HepG2 (cell line): ENCODE measurements at regions not wholly inside any gene's neighbourhood (a gene's known extent, or its start where the extent isn't known, plus 50 kb on each side); places are given as distances from the start of the nearest gene placed in this dataset.
A peak's percentile ranks its signal among the peaks of the same experiment; 100 is the strongest.

Experiments used
- ARNT2 ChIP-seq: sonication (generic); formaldehyde crosslinking; IDR thresholded peaks from 2 replicates; pipeline ENCODE4 v1.8.0; 2022; ENCODE audit warnings: mild to moderate bottlenecking, low read depth, missing genetic modification reagents, moderate library complexity
- ASH2L ChIP-seq: fragments of 300-600, 200-600 bp; sonication (generic); IDR thresholded peaks from 2 replicates; pipeline ENCODE4 v1.7.0; 2017; ENCODE audit warnings: low read depth, mild to moderate bottlenecking, moderate library complexity, mixed read lengths, low read length; ENCODE audit not compliant: insufficient read length
- ATRX ChIP-seq: sonication (generic); formaldehyde crosslinking; IDR thresholded peaks from 2 replicates; pipeline ENCODE4 v1.4.0; 2020; ENCODE audit warnings: missing genetic modification reagents, borderline replicate concordance
- CEBPG ChIP-seq: IDR thresholded peaks from 2 replicates; pipeline ENCODE4 v1.6.1; 2016
- CENPT ChIP-seq: sonication (generic); formaldehyde crosslinking; IDR thresholded peaks from 2 replicates; pipeline ENCODE4 v1.8.0; 2022; ENCODE audit warnings: low read depth, mild to moderate bottlenecking, moderate library complexity, missing genetic modification reagents
- HNF1A ChIP-seq, 2 experiments: sonication (generic) in 1 of 2; formaldehyde crosslinking in 1 of 2; IDR thresholded peaks; 2 replicates each; pipeline versions ENCODE4 v1.4.0 to v1.6.1; 2016 to 2020; ENCODE audit warnings: borderline replicate concordance in 1 of 2, low read depth in 1 of 2, mild to moderate bottlenecking in 1 of 2, missing genetic modification reagents in 1 of 2
- HNF4G ChIP-seq, 2 experiments: sonication (generic) in 1 of 2; formaldehyde crosslinking in 1 of 2; IDR thresholded peaks; 2 replicates each; pipeline versions ENCODE4 v1.4.0 to v1.6.1; 2011 to 2020; ENCODE audit warnings: borderline replicate concordance in 2 of 2, low read depth in 2 of 2, mild to moderate bottlenecking in 2 of 2, low read length in 1 of 2, missing genetic modification reagents in 1 of 2, moderate library complexity in 1 of 2
- IKZF5 ChIP-seq: IDR thresholded peaks from 2 replicates; pipeline ENCODE4 v1.6.1; 2018; ENCODE audit warnings: missing genetic modification reagents, mild to moderate bottlenecking, missing compliant biosample characterization
- ISL2 ChIP-seq: sonication (generic); formaldehyde crosslinking; IDR thresholded peaks from 2 replicates; pipeline ENCODE4 v1.5.0; 2020; ENCODE audit warnings: missing genetic modification reagents
- JUND ChIP-seq: sonication (generic); formaldehyde crosslinking; IDR thresholded peaks from 2 replicates; pipeline ENCODE4 v1.8.0; 2022; ENCODE audit warnings: mild to moderate bottlenecking, missing genetic modification reagents
- KAT8 ChIP-seq: IDR thresholded peaks from 2 replicates; pipeline ENCODE4 v1.6.1; 2016; ENCODE audit warnings: missing genetic modification reagents, missing compliant biosample characterization
- RORA ChIP-seq: sonication (generic); formaldehyde crosslinking; IDR thresholded peaks from 2 replicates; pipeline ENCODE4 v1.5.0; 2020; ENCODE audit warnings: mild to moderate bottlenecking, missing genetic modification reagents, moderate library complexity
- STAG1 ChIP-seq: sonication (generic); formaldehyde crosslinking; IDR thresholded peaks from 2 replicates; pipeline ENCODE4 v1.4.0; 2020; ENCODE audit warnings: missing genetic modification reagents
- ZMYM3 ChIP-seq: sonication (generic); formaldehyde crosslinking; IDR thresholded peaks from 2 replicates; pipeline ENCODE4 v1.5.1; 2020; ENCODE audit warnings: mild to moderate bottlenecking, missing genetic modification reagents
- ZNF138 ChIP-seq: sonication (generic); formaldehyde crosslinking; IDR thresholded peaks from 2 replicates; pipeline ENCODE4 v1.5.0; 2020; ENCODE audit warnings: mild to moderate bottlenecking, low read depth, missing genetic modification reagents
- ZNF17 ChIP-seq: sonication (generic); formaldehyde crosslinking; IDR thresholded peaks from 2 replicates; pipeline ENCODE4 v1.5.0; 2020; ENCODE audit warnings: mild to moderate bottlenecking, missing genetic modification reagents
- ZNF275 ChIP-seq: sonication (generic); formaldehyde crosslinking; IDR thresholded peaks from 2 replicates; pipeline ENCODE4 v1.8.0; 2022; ENCODE audit warnings: missing genetic modification reagents, mild to moderate bottlenecking, inconsistent platforms, borderline replicate concordance
- ZNF326 ChIP-seq: sonication (generic); formaldehyde crosslinking; IDR thresholded peaks from 2 replicates; pipeline ENCODE4 v1.4.0; 2020; ENCODE audit warnings: missing genetic modification reagents, borderline replicate concordance
- ZNF430 ChIP-seq: sonication (generic); formaldehyde crosslinking; IDR thresholded peaks from 2 replicates; pipeline ENCODE4 v1.9.0; 2021; ENCODE audit warnings: mild to moderate bottlenecking, missing genetic modification reagents
- ZNF607 ChIP-seq: sonication (generic); formaldehyde crosslinking; IDR thresholded peaks from 2 replicates; pipeline ENCODE4 v1.5.1; 2020; ENCODE audit warnings: missing genetic modification reagents, mild to moderate bottlenecking, borderline replicate concordance
- ZNF7 ChIP-seq: IDR thresholded peaks from 2 replicates; pipeline ENCODE4 v1.6.1; 2016; ENCODE audit warnings: missing biosample characterization, missing genetic modification reagents
- ZNF782 ChIP-seq: sonication (generic); formaldehyde crosslinking; IDR thresholded peaks from 2 replicates; pipeline ENCODE4 v1.4.0; 2020; ENCODE audit warnings: missing genetic modification reagents, mild to moderate bottlenecking, borderline replicate concordance

DNA sequence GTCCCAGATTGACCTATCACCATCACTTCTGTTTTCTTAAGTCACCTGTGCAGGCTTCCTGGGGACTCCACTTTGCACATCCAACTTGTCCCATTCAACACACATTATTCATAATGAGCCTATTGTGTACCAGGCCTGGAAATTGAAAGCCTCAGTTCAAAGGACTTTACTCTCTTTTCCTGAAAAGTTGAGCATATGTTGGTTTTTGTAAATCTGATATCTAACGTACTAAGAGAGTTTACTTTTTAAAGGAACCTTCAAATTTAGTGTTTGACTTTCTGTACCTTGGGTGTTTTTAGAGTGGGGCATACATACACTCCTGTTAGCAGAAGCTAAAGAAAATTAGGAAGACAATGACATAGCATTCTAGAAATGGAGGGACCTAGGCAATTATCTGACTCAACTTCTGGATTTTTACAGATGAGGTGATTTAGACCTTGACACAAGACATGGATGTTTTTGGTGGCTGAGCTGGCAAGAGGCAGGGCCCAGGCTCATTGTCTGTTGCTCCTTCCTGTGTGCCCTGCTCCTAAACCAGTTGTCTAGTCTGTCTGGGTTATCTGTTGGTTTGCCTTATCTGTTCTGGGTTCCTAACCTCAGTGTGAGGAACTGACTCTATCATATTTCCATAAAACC, 336.5 kb downstream of the RPS6KC1 start (continued):
- TF ChIP-seq ASH2L (peak; percentile 29), RORA (no peak), ZNF275 (0 out of 2 replicates have a peak, but pooled peaks have one; percentile 44), ZNF138 (no peak), KAT8 (CRISPR knock-in tag) (0 out of 2 replicates have a peak, but pooled peaks have one; percentile 27), ATRX (CRISPR knock-in tag) (no peak), CENPT (CRISPR knock-in tag) (no peak), IKZF5 (CRISPR knock-in tag) (0 out of 2 replicates have a peak, but pooled peaks have one; percentile 13), ZNF326 (CRISPR knock-in tag) (no peak), ZNF607 (CRISPR knock-in tag) (no peak), ARNT2 (CRISPR knock-in tag) (no peak), ZNF7 (CRISPR knock-in tag) (no peak), ZNF17 (CRISPR knock-in tag) (no peak), ZMYM3 (CRISPR knock-in tag) (peak; percentile 36; the same call in 1 of the 2 replicates), ZNF430 (CRISPR knock-in tag) (no peak), ISL2 (CRISPR knock-in tag) (peak; percentile 83; the same call in 1 of the 2 replicates), CEBPG (CRISPR knock-in tag) (no peak), JUND (CRISPR knock-in tag) (no peak), STAG1 (CRISPR knock-in tag) (no peak), ZNF782 (CRISPR knock-in tag) (no peak), HNF4G (IDR thresholded peaks at IDR 0.05; ENCODE audit: borderline replicate concordance, low read depth, low read length) (no peak; the same call in 1 of the 2 replicates), HNF4G (CRISPR knock-in tag; IDR thresholded peaks at IDR 0.05; ENCODE audit: borderline replicate concordance, low read depth) (no peak), HNF1A (IDR thresholded peaks at IDR 0.05; ENCODE audit: low read depth) (peak; percentile 44), HNF1A (CRISPR knock-in tag; IDR thresholded peaks at IDR 0.05; ENCODE audit: borderline replicate concordance) (peak; percentile 44; the same call in 1 of the 2 replicates)
